OCI-LY3 (cell line): ENCODE measurements at regions not wholly inside any gene's neighbourhood (a gene's known extent, or its start where the extent isn't known, plus 50 kb on each side); places are given as distances from the start of the nearest gene placed in this dataset.

Source experiments
- EZH2phosphoT487 ChIP-seq: fragments of 200-600 bp; shearing (Covaris generic); IDR thresholded peaks from 2 replicates; pipeline ENCODE4 v1.6.1; 2018; ENCODE audit warnings: antibody characterized with exemption, mixed run types, low read depth
- TF ChIP-seq, protein P1 (sequence below): fragments of 200-600, 300-600 bp; sonication (generic); IDR thresholded peaks from 2 replicates; pipeline ENCODE4 v1.5.1; 2014; ENCODE audit warnings: antibody characterized with exemption, low read length, low read depth

DNA sequence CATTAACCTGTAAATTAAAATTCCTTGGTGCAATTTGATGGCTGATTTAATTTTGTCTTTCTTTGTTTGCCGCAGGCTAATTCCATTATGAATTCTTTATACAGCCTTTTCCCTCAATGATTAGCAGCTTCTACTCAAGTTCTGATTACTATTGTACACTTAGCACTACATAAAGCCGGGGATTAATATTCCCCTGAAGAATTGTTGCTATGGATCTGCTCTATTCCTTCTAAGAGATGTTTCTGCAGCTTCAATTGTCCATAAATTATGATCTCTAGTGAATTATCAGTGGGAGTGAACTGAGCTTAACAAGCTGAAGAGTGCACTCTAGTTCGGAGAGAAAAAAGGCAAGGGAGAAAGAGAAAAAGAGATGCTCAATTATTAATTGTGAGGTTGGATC, 433.7 kb upstream of the SPRED2 start:
- TF ChIP-seq, protein P1, sequence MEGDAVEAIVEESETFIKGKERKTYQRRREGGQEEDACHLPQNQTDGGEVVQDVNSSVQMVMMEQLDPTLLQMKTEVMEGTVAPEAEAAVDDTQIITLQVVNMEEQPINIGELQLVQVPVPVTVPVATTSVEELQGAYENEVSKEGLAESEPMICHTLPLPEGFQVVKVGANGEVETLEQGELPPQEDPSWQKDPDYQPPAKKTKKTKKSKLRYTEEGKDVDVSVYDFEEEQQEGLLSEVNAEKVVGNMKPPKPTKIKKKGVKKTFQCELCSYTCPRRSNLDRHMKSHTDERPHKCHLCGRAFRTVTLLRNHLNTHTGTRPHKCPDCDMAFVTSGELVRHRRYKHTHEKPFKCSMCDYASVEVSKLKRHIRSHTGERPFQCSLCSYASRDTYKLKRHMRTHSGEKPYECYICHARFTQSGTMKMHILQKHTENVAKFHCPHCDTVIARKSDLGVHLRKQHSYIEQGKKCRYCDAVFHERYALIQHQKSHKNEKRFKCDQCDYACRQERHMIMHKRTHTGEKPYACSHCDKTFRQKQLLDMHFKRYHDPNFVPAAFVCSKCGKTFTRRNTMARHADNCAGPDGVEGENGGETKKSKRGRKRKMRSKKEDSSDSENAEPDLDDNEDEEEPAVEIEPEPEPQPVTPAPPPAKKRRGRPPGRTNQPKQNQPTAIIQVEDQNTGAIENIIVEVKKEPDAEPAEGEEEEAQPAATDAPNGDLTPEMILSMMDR: no peak
- no peak for TF ChIP-seq EZH2phosphoT487
